IPS-20b (cell line): ENCODE measurements at regions not wholly inside any gene's neighbourhood (a gene's known extent, or its start where the extent isn't known, plus 50 kb on each side); places are given as distances from the start of the nearest gene placed in this dataset.

ENCODE experiments used
- H3K27ac ChIP-seq: one replicate; pipeline ENCODE4 v1.5.1; 2013; ENCODE audit warnings: low read length
- H3K27me3 ChIP-seq: 2 replicates; pipeline ENCODE4 v1.6.1; 2013; ENCODE audit warnings: mild to moderate bottlenecking, low read length, inconsistent platforms; ENCODE audit not compliant: insufficient read depth
- H3K36me3 ChIP-seq: 2 replicates; pipeline ENCODE4 v1.6.1; 2013; ENCODE audit warnings: low read depth, mild to moderate bottlenecking, inconsistent platforms, low read length, moderate library complexity; ENCODE audit not compliant: insufficient read depth
- H3K4me1 ChIP-seq: 2 replicates; pipeline ENCODE4 v1.6.1; 2013; ENCODE audit warnings: mild to moderate bottlenecking, control low read depth, inconsistent platforms, low read length, moderate library complexity; ENCODE audit not compliant: insufficient read depth
- H3K4me3 ChIP-seq: 2 replicates; pipeline ENCODE4 v1.5.1; 2013; ENCODE audit warnings: mild to moderate bottlenecking, low read length, inconsistent platforms
- H3K9ac ChIP-seq: 2 replicates; pipeline ENCODE4 v1.6.1; 2013; ENCODE audit warnings: low read depth, mild to moderate bottlenecking, inconsistent platforms, low read length, moderate library complexity
- H3K9me3 ChIP-seq: 2 replicates; pipeline ENCODE4 v1.6.1; 2013; ENCODE audit warnings: mild to moderate bottlenecking, low read depth, low read length, inconsistent platforms; ENCODE audit not compliant: insufficient read depth

- Histone ChIP-seq H3K9ac (no peak overlapping the region), H3K36me3 (no peaks in the 10 kb centered on the region), H3K4me1 (no peaks in the 10 kb centered on the region), H3K27me3 (no peaks in the 10 kb centered on the region), H3K27ac (no peak overlapping the region), H3K4me3 (no peak overlapping the region), H3K9me3 (no peaks in the 10 kb centered on the region)
These were observed 679.1 kb upstream of the COBL start for GRCh38 chr7:51995596-51996179.

DNA sequence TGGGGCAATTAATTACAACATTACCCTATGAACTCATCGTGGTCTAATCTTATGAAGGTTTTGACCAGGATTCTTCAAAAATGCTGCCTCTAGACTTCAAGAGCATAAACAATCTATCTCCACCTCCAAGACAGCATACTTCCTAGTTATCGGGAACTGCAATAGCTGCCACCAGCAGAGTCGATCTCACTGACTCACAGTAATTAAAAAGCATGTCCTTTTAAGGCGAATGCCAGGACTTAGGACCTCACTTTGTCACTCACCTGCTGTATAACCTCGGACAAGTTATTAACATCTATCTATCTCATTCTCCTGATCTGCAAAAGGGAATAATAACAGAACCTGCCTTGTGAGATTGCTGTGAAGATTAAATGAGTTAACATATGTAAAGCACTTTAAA lies 666.0 kb upstream of the COBL start:
- H3K27ac ChIP-seq: no peak overlapping the region
- H3K27me3 ChIP-seq: no peaks in the 10 kb centered on the region
- no peaks in the 10 kb centered on the region for H3K9me3 ChIP-seq
- no peak overlapping the region for H3K9ac ChIP-seq
- H3K36me3 ChIP-seq: no peaks in the 10 kb centered on the region
- no peaks in the 10 kb centered on the region; the same call in 1 of the 2 replicates for H3K4me1 ChIP-seq
- no peak overlapping the region for H3K4me3 ChIP-seq

DNA sequence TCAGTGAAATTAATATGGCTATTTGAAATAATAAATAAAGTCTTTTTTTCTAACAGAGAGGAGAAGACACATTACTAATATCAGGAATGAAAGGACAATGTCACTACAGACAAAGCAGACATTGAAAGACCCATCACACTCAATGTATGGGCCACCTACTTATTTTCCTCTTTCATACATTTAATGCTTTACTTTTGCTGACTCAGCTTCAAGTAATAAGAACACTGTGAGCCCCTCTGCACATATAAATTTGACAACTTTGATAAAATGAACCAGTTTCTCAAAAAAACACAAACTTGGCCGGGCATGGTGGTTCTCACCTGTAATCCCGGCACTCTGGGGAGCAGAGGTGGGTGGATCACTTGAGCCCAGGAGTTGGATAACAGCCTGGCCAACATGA lies 664.2 kb upstream of the COBL start:
- Histone ChIP-seq H3K9me3 (no peaks in the 10 kb centered on the region), H3K9ac (no peak overlapping the region), H3K4me1 (no peaks in the 10 kb centered on the region; the same call in 1 of the 2 replicates), H3K27ac (no peak overlapping the region), H3K27me3 (no peaks in the 10 kb centered on the region), H3K4me3 (no peak overlapping the region), H3K36me3 (no peaks in the 10 kb centered on the region)

DNA sequence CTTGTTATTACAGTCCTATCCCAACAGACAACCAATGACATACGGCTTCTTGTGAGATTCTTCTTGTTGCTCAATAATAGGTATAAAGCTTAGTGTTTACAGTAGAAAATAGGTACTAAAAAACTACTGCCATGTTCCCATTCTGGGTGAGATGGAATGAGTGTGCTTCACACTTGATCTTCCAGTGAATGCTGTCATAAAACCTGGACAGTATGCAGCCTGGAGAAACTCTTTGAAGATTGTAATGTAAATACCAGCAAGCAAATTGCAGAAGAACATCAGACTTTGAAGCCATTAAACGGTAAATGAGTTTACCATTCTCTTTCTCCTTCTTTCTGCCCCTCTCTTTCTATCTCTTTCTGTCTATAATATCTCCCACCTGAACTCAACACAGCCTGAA lies 663.7 kb upstream of the COBL start:
- Histone ChIP-seq H3K36me3 (no peaks in the 10 kb centered on the region), H3K9me3 (no peaks in the 10 kb centered on the region), H3K4me3 (no peak overlapping the region), H3K27ac (no peak overlapping the region), H3K9ac (no peak overlapping the region), H3K27me3 (no peaks in the 10 kb centered on the region), H3K4me1 (no peaks in the 10 kb centered on the region; the same call in 1 of the 2 replicates)

- Histone ChIP-seq H3K4me3 (no peak overlapping the region), H3K36me3 (no peaks in the 10 kb centered on the region), H3K4me1 (no peaks in the 10 kb centered on the region; the same call in 1 of the 2 replicates), H3K9me3 (no peaks in the 10 kb centered on the region), H3K9ac (no peak overlapping the region), H3K27ac (no peak overlapping the region), H3K27me3 (no peaks in the 10 kb centered on the region)
These were observed 661.3 kb upstream of the COBL start for GRCh38 chr7:51977913-51978312.

DNA sequence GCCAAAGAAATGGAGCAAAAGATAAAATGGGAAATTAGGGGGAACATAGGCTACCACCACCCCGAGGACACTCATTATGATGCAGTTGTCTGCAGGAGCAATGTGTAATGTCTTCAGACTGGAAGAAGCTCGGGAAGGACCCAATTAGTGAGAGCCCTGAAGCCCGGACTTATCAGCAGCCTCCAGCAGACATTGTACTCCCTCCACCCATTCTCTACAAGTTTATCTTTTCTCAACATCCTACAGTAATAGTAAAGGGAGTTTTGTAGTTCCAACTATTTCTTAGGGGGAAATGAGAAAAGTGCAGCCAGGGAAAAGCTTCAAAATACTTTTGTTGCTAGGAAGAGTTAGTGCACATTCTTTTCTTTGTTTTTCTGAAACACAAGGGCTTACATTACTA lies 657.3 kb upstream of the COBL start:
- H3K36me3 ChIP-seq: no peaks in the 10 kb centered on the region
- no peak overlapping the region for H3K27ac ChIP-seq
- H3K4me3 ChIP-seq: no peak overlapping the region
- no peaks in the 10 kb centered on the region for H3K9me3 ChIP-seq
- H3K4me1 ChIP-seq: no peaks in the 10 kb centered on the region
- no peaks in the 10 kb centered on the region for H3K27me3 ChIP-seq
- H3K9ac ChIP-seq: no peak overlapping the region

- H3K4me1 ChIP-seq: no peaks in the 10 kb centered on the region
- no peaks in the 10 kb centered on the region for H3K9me3 ChIP-seq
- no peaks in the 10 kb centered on the region for H3K36me3 ChIP-seq
- no peak overlapping the region for H3K9ac ChIP-seq
- H3K27me3 ChIP-seq: peaks cover 6% of the 10 kb centered on the region; the same call in 1 of the 2 replicates
- H3K27ac ChIP-seq: no peak overlapping the region
- no peak overlapping the region for H3K4me3 ChIP-seq
These were observed 656.5 kb upstream of the COBL start for GRCh38 chr7:51973071-51973470.

GRCh38 chr7:51970961-51971665 lies 654.5 kb upstream of the COBL start:
- no peaks in the 10 kb centered on the region for H3K9me3 ChIP-seq
- no peak overlapping the region for H3K9ac ChIP-seq
- H3K36me3 ChIP-seq: no peaks in the 10 kb centered on the region
- no peak overlapping the region for H3K27ac ChIP-seq
- H3K27me3 ChIP-seq: peaks cover 25% of the 10 kb centered on the region; the same call in 1 of the 2 replicates
- H3K4me1 ChIP-seq: no peaks in the 10 kb centered on the region
- H3K4me3 ChIP-seq: no peak overlapping the region

DNA sequence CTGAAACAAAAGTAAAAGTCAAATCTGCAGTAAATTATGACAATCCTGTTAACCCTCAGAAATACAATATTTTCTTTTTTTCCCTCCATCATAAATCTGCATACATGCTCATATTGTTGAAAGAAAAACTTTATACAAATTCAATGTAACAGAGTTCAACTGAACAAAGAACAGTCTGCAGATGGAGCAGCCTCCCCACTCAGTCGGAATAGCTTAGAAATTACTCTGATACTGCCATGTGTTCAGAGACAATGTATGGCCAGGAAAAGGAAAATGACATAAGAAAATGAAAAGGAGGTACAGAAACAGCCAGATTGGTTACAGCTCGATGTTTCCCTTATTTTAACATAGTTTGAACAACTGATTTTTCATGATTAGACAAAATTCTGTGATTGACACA lies 651.9 kb upstream of the COBL start:
- Histone ChIP-seq H3K9me3 (no peaks in the 10 kb centered on the region), H3K9ac (no peak overlapping the region), H3K4me3 (no peak overlapping the region), H3K27ac (no peak overlapping the region), H3K27me3 (peaks cover 44% of the 10 kb centered on the region), H3K36me3 (no peaks in the 10 kb centered on the region), H3K4me1 (no peaks in the 10 kb centered on the region)

DNA sequence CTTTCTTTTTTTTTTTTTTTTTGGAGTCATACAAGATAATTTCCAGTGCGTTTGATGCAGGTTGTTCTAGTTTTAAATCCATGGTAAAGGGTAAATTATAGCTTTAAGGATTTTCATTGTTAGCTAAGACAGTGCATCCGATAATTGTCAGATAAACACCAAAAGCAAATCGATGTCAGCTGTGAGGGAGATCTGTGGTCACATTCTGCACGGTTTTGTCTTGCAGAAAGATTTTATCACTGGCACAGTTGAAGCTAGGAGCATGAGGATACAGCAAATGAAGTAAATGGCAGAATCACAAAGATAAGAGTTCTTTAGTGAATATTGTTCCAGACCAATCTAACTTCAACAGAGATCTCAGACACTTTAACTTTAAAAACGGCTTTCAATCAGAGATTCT lies 648.8 kb upstream of the COBL start:
- no peak overlapping the region for H3K4me3 ChIP-seq
- no peaks in the 10 kb centered on the region for H3K36me3 ChIP-seq
- no peaks in the 10 kb centered on the region for H3K9me3 ChIP-seq
- H3K27me3 ChIP-seq: peaks cover 44% of the 10 kb centered on the region
- H3K27ac ChIP-seq: no peak overlapping the region
- no peak overlapping the region for H3K9ac ChIP-seq
- no peaks in the 10 kb centered on the region for H3K4me1 ChIP-seq

DNA sequence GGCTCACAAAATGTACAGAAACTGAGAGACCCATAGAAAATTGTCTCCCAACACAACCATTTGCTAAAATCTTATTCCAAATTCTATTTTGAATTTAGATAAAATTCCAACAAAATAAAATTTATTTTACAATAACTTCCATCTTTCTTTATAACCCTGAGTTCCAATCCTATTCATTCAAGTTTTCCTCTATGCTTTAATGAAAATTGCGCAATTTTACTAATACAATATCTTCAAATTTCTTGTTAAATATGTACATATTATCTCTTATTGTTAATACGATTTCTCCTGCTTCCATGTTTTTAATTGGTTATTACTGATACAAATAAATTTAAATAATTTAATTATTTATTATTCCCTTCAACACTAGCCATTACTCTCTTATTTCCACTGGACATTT lies 645.2 kb upstream of the COBL start:
- Histone ChIP-seq H3K27me3 (peaks cover 25% of the 10 kb centered on the region), H3K36me3 (no peaks in the 10 kb centered on the region), H3K27ac (no peak overlapping the region), H3K9me3 (peaks cover 3% of the 10 kb centered on the region; the same call in 1 of the 2 replicates), H3K4me3 (no peak overlapping the region), H3K9ac (no peak overlapping the region), H3K4me1 (no peaks in the 10 kb centered on the region)

DNA sequence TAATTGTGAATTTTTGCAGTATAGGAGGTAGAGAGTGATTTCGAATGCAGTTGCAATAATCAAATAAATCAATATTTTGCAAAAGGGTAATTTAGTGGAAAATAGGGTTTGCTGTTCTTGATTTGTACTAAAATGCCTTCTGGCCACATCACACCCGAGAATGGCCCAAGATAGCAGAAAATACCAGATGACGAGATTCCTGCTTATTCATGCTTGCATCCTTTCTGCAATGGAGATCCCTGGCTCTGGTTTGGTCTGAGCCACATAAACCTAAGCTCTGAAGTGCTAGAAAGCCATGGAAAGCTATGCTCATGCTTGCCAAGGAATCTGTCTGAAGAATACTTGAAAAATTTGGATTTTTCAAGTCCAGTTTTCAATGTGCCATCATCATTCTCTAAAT lies 634.2 kb upstream of the COBL start:
- Histone ChIP-seq H3K36me3 (no peaks in the 10 kb centered on the region), H3K27ac (peak overlapping the region; percentile 96), H3K4me1 (peaks cover 37% of the 10 kb centered on the region; the same call in 1 of the 2 replicates), H3K4me3 (peak overlapping the region; percentile 36; the same call in 1 of the 2 replicates), H3K27me3 (no peaks in the 10 kb centered on the region), H3K9me3 (no peaks in the 10 kb centered on the region), H3K9ac (peak overlapping the region; percentile 63; the same call in 1 of the 2 replicates)
